Natural killer cell (primary cell): ENCODE measurements at regions not wholly inside any gene's neighbourhood (a gene's known extent, or its start where the extent isn't known, plus 50 kb on each side); places are given as distances from the start of the nearest gene placed in this dataset.
"Not testable (repeated sequence)": the region's sequence is repeated elsewhere in the genome, so short reads cannot be mapped to it uniquely, and the experiment has no call there.

Experiments
- ATAC-seq, 3 donors: fragments of 150-1000 bp in 2 of 3; fragments of 200-7000 bp in 1 of 3; cut with Tn5 transposase; 1 replicate in 1 of 3; 2 replicates in 2 of 3; pipeline ENCODE4 v1.10.0; 2021; ENCODE audit warnings: mild to moderate bottlenecking in 2 of 3, moderate library complexity in 2 of 3
- DNase-seq, 2 donors: peaks; one replicate each; pipeline versions ENCODE4 v3.0.0 to v3.0.0-alpha.2; 2013 to 2021; ENCODE audit warnings: mixed read lengths in 1 of 2
- H3K27ac ChIP-seq: one replicate; pipeline ENCODE4 v1.5.1; 2013; ENCODE audit warnings: mild to moderate bottlenecking, low read length
- H3K27me3 ChIP-seq: one replicate; pipeline ENCODE4 v1.6.1; 2013; ENCODE audit warnings: low read length; ENCODE audit not compliant: control insufficient read depth, insufficient read depth
- H3K36me3 ChIP-seq: one replicate; pipeline ENCODE4 v1.6.1; 2013; ENCODE audit warnings: low read length; ENCODE audit not compliant: control insufficient read depth, insufficient read depth
- H3K4me1 ChIP-seq: one replicate; pipeline ENCODE4 v1.6.1; 2013; ENCODE audit warnings: low read length; ENCODE audit not compliant: control insufficient read depth, insufficient read depth
- H3K4me3 ChIP-seq: one replicate; pipeline ENCODE4 v1.5.1; 2013; ENCODE audit warnings: low read length
- H3K9me3 ChIP-seq: one replicate; pipeline ENCODE4 v1.6.1; 2013; ENCODE audit warnings: low read length; ENCODE audit not compliant: control insufficient read depth, insufficient read depth
- H3K27ac Mint-ChIP-seq, 2 donors: one replicate each; pipeline ENCODE4 v1.8.0; 2022; ENCODE audit warnings: mild to moderate bottlenecking in 2 of 2, mixed read lengths in 2 of 2, moderate library complexity in 1 of 2
- H3K27me3 Mint-ChIP-seq, 2 donors: one replicate each; pipeline ENCODE4 v1.8.0; 2022; ENCODE audit warnings: low read depth in 2 of 2, mixed read lengths in 2 of 2
- H3K36me3 Mint-ChIP-seq: one replicate; pipeline ENCODE4 v1.8.0; 2022; ENCODE audit warnings: mixed read lengths
- H3K4me1 Mint-ChIP-seq, 2 donors: one replicate each; pipeline ENCODE4 v1.8.0; 2022; ENCODE audit warnings: mixed read lengths in 2 of 2
- H3K4me3 Mint-ChIP-seq: one replicate; pipeline ENCODE4 v1.8.0; 2022; ENCODE audit warnings: mild to moderate bottlenecking, moderate library complexity, mixed read lengths
- H3K9me3 Mint-ChIP-seq, 2 donors: one replicate each; pipeline ENCODE4 v1.8.0; 2022; ENCODE audit warnings: mixed read lengths in 2 of 2
- WGBS: methylation state at CpG from one replicate; pipeline ENCODE4 v1.1.7; 2013; ENCODE audit warnings: missing lambda C conversion rate; ENCODE audit not compliant: insufficient coverage; 5-methylcytosine and 5-hydroxymethylcytosine counted together
- intact Hi-C: fragments of 100-400 bp; cut with micrococcal nuclease; formaldehyde crosslinking; loops from one replicate; pipeline ENCODE4 v1.14.2; 2022
- TF ChIP-seq, protein P1 (sequence below): fragments of 200-600 bp; IDR thresholded peaks from one replicate; pipeline ENCODE4 v1.8.0; 2022; ENCODE audit warnings: antibody characterized with exemption

DNA sequence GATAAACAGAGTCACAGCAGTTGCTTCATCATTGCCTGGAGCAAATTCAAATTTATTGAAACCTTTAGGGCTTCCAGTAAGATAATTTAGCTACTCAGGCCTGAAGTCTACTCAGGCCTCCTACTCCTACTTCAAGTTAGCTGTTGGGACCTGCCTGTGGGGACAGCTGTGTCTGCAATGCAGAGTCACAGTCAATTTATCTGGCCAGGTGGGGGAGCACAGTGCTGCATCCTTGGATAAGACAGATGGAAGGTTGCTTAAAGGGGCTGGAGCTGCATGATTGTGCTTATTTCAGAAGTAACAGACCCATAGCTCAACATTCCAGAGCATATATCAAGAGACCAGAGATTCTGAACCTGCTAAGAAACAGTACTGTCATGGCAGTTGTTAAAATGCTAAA lies 932.1 kb downstream of the QKI start:
- H3K27ac ChIP-seq = no peak overlapping the region
- H3K27me3 ChIP-seq = no peaks in the 10 kb centered on the region
- DNase-seq (no peak), ATAC-seq (no peak)
- H3K27me3 Mint-ChIP-seq = no peaks in the 10 kb centered on the region
- TF ChIP-seq, protein P1, sequence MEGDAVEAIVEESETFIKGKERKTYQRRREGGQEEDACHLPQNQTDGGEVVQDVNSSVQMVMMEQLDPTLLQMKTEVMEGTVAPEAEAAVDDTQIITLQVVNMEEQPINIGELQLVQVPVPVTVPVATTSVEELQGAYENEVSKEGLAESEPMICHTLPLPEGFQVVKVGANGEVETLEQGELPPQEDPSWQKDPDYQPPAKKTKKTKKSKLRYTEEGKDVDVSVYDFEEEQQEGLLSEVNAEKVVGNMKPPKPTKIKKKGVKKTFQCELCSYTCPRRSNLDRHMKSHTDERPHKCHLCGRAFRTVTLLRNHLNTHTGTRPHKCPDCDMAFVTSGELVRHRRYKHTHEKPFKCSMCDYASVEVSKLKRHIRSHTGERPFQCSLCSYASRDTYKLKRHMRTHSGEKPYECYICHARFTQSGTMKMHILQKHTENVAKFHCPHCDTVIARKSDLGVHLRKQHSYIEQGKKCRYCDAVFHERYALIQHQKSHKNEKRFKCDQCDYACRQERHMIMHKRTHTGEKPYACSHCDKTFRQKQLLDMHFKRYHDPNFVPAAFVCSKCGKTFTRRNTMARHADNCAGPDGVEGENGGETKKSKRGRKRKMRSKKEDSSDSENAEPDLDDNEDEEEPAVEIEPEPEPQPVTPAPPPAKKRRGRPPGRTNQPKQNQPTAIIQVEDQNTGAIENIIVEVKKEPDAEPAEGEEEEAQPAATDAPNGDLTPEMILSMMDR = no peak
- H3K9me3 ChIP-seq = no peaks in the 10 kb centered on the region
- H3K4me3 Mint-ChIP-seq = no peak overlapping the region
- H3K27ac Mint-ChIP-seq = no peak overlapping the region
- intact Hi-C loops = no loop called here
- H3K4me1 Mint-ChIP-seq = no peaks in the 10 kb centered on the region
- no peaks in the 10 kb centered on the region for H3K36me3 Mint-ChIP-seq
- H3K36me3 ChIP-seq = no peaks in the 10 kb centered on the region
- H3K4me3 ChIP-seq = no peak overlapping the region
- peaks cover 11 to 15% of the 10 kb centered on the region in 2 donors for H3K9me3 Mint-ChIP-seq
- H3K4me1 ChIP-seq = no peaks in the 10 kb centered on the region

DNA sequence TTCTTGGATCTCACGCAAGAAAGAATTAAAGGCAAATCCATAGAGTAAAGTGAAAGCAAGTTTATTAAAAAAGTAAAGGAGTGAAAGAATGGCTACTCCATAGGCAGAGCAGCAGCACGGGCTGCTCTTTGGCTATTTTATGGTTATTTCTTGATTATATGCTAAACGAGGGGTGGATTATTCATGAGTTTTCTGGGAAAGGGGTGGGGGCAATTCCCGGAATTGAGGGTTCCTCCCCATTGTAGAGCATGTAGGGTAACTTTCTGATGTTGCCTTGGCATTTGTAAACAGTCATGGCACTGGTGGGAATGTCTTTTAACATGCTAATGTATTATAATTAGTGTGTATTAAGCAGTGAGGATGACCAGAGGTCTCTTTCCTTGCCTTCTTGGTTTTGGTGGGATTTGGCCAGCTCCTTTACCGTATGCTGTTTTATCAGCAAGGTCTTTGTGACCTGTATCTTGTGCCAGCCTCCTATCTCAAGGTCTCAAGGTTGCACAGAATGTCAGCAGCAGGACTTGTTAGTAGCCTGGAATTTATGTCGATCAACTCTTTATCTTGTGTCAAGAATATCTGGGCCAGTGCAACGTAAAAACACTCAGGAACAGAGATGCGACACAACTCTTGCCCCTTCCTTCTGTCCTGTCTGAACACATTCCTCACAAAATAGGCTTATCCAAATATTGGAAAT lies 931.4 kb downstream of the QKI start:
- Mint-ChIP-seq H3K36me3 (no peaks in the 10 kb centered on the region), H3K27me3 (no peaks in the 10 kb centered on the region), H3K4me3 (no peak overlapping the region), H3K4me1 (no peaks in the 10 kb centered on the region), H3K9me3 (peaks cover 11 to 15% of the 10 kb centered on the region in 2 donors), H3K27ac (no peak overlapping the region)
- 77% methylated on average over 8 of the region's 8 CpGs for WGBS
- Histone ChIP-seq H3K4me1 (no peaks in the 10 kb centered on the region), H3K4me3 (no peak overlapping the region), H3K9me3 (no peaks in the 10 kb centered on the region), H3K27ac (no peak overlapping the region), H3K27me3 (no peaks in the 10 kb centered on the region), H3K36me3 (no peaks in the 10 kb centered on the region)
- DNase-seq (no peak), ATAC-seq (no peak)
- TF ChIP-seq, protein P1 = no peak
- intact Hi-C loops = no loop called here

DNA sequence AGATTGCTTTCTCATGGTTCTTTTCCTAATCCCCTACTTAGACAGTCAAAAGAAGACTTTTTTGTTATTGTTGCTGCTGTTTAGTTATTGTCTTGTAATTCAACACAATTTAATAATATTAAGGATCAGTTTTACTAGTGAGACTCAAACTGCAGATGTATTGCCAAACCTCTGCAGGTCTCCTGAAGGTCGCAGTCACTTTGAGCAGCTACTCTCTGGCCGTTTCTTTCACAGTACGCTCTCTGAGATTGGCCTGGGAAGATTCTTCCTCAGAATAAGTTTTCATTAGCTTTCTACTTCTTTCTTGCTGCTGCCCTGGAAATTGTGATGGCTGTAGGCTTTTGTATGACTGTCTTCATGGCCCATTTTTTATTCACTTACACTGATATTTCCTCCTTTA lies 930.8 kb downstream of the QKI start:
- H3K4me1 Mint-ChIP-seq = no peaks in the 10 kb centered on the region
- no peaks in the 10 kb centered on the region for H3K36me3 ChIP-seq
- no peak for DNase-seq
- intact Hi-C loops = no loop called here
- H3K27me3 Mint-ChIP-seq = no peaks in the 10 kb centered on the region
- no peaks in the 10 kb centered on the region for H3K4me1 ChIP-seq
- TF ChIP-seq, protein P1 = no peak
- no peaks in the 10 kb centered on the region for H3K27me3 ChIP-seq
- no peak overlapping the region for H3K27ac Mint-ChIP-seq
- H3K27ac ChIP-seq = no peak overlapping the region
- no peaks in the 10 kb centered on the region for H3K9me3 ChIP-seq
- H3K4me3 ChIP-seq = no peak overlapping the region
- H3K4me3 Mint-ChIP-seq = no peak overlapping the region
- peaks cover 11 to 15% of the 10 kb centered on the region in 2 donors for H3K9me3 Mint-ChIP-seq
- ATAC-seq = no peak
- no peaks in the 10 kb centered on the region for H3K36me3 Mint-ChIP-seq
- WGBS = 72% methylated on average over 3 of the region's 3 CpGs

DNA sequence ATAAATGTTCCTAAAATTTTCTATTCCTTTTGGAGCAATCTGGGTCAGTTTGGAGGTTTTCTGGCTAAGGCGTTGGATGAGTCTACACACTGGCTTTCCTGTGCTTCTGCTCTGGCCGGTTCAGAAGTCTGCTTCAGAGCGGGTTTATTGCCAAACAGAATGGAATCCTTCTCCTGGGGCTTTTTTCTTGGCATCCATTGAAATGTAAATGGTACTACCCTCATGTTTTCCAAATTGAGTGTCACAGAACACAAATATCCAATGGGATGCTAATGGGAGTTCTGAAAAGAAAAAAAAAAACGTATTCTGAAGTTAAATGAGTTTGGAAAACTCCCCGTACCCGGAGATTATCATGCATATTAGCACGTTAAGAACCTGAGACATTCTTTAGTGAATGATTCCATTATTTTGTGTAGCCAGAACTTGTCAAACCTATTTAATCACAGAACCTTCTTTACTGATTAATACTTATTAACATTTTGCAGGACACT lies 930.3 kb downstream of the QKI start:
- Histone ChIP-seq H3K9me3 (no peaks in the 10 kb centered on the region), H3K36me3 (no peaks in the 10 kb centered on the region), H3K4me1 (no peaks in the 10 kb centered on the region), H3K27me3 (no peaks in the 10 kb centered on the region), H3K27ac (no peak overlapping the region), H3K4me3 (no peak overlapping the region)
- DNase-seq (no peak), ATAC-seq (no peak)
- Mint-ChIP-seq H3K36me3 (no peaks in the 10 kb centered on the region), H3K4me1 (no peaks in the 10 kb centered on the region), H3K9me3 (peaks cover 11 to 15% of the 10 kb centered on the region in 2 donors), H3K4me3 (no peak overlapping the region), H3K27me3 (no peaks in the 10 kb centered on the region), H3K27ac (no peak overlapping the region)
- intact Hi-C loops = no loop called here
- TF ChIP-seq, protein P1 = no peak
- 66% methylated on average over 6 of the region's 7 CpGs for WGBS

DNA sequence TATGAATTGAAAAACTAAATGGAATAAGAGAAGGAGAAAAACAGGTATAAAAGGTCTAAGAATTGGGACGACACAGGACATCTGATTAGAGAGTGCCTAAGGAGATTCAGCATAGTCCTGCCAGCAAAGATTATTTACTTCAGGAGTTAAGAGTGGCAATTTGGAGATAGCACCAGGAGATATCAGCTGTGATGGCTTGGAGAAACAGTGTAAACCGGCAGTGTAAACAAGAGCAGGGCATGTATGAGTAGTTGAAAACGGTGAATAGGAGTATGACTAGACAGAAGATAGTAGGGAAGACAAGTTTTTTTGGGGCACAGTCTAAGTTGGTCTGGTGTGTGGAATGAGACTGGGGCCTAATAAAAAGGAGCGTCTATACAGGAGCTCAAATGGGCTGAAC lies 924.9 kb downstream of the QKI start:
- H3K4me1 ChIP-seq, intact Hi-C loops, H3K36me3 Mint-ChIP-seq, ATAC-seq, H3K9me3 Mint-ChIP-seq, H3K27me3 ChIP-seq, DNase-seq, H3K27me3 Mint-ChIP-seq, H3K9me3 ChIP-seq, H3K4me3 ChIP-seq, H3K4me1 Mint-ChIP-seq, H3K27ac ChIP-seq, H3K4me3 Mint-ChIP-seq, H3K36me3 ChIP-seq, H3K27ac Mint-ChIP-seq: not testable (repeated sequence)
- 83% methylated on average over 4 of the region's 4 CpGs for WGBS
